SK-N-SH (cell line): ENCODE measurements at regions not wholly inside any gene's neighbourhood (a gene's known extent, or its start where the extent isn't known, plus 50 kb on each side); places are given as distances from the start of the nearest gene placed in this dataset.

Experiments
- CTCF ChIA-PET: fragments of 300-600, 350-600 bp; formaldehyde crosslinking; extraction: SDS; loops from one replicate; lab custom pipeline; 2021; lab: Yijun Ruan, JAX
- POLR2A ChIA-PET: fragments of 350-600 bp; sonication (Branson Sonifier 250); formaldehyde crosslinking; extraction: SDS; loops from one replicate; lab custom pipeline; 2020; ENCODE audit warnings: antibody characterized with exemption, inconsistent platforms; lab: Yijun Ruan, JAX
- DNase-seq: peaks from one replicate; pipeline ENCODE4 v3.0.0; 2012
- H2AFZ ChIP-seq: fragments of 200-600 bp; sonication (generic); 2 replicates; pipeline ENCODE4 v1.8.1; 2016; ENCODE audit warnings: antibody characterized with exemption, mild to moderate bottlenecking, low read depth
- H3F3A ChIP-seq: fragments of 200-600 bp; sonication (generic); replicated peaks from 2 replicates; pipeline ENCODE3; 2016; ENCODE audit warnings: antibody characterized with exemption, mild to moderate bottlenecking; ENCODE audit not compliant: insufficient read depth
- H3K27ac ChIP-seq, 2 experiments: fragments of 200-500 bp in 1 of 2; fragments of 200-600 bp in 1 of 2; sonication (Bioruptor generic) in 1 of 2; sonication (generic), shearing (Covaris generic) in 1 of 2; 2 replicates each; pipeline versions ENCODE4 v1.5.1 to v1.6.1; 2014 to 2016; ENCODE audit warnings: low read depth in 2 of 2, inconsistent platforms in 1 of 2, low read length in 1 of 2, mild to moderate bottlenecking in 1 of 2, mixed read lengths in 1 of 2
- H3K27me3 ChIP-seq: fragments of 200-600 bp; sonication (generic), shearing (Covaris generic); 2 replicates; pipeline ENCODE4 v1.6.1; 2016; ENCODE audit warnings: mixed run types; ENCODE audit not compliant: insufficient read depth
- H3K36me3 ChIP-seq, 2 experiments: fragments of 200-500 bp in 1 of 2; fragments of 200-600 bp in 1 of 2; sonication (Bioruptor generic) in 1 of 2; sonication (generic) in 1 of 2; replicated peaks in 1 of 2; 2 replicates each; pipeline versions ENCODE3 to v1.5.1; 2014 to 2016; ENCODE audit warnings: low read length in 1 of 2, mild to moderate bottlenecking in 1 of 2; ENCODE audit not compliant: insufficient read depth in 2 of 2, control insufficient read depth in 1 of 2
- H3K4me1 ChIP-seq, 2 experiments: fragments of 200-500 bp in 1 of 2; fragments of 200-600 bp in 1 of 2; sonication (Bioruptor generic) in 1 of 2; sonication (generic), shearing (Covaris generic) in 1 of 2; 2 replicates each; pipeline versions ENCODE4 v1.5.1 to v1.6.1; 2014 to 2016; ENCODE audit warnings: low read depth in 1 of 2, low read length in 1 of 2, mixed run types in 1 of 2; ENCODE audit not compliant: insufficient read depth in 2 of 2, control insufficient read depth in 1 of 2
- H3K4me2 ChIP-seq: fragments of 200-600 bp; sonication (generic), shearing (Covaris generic); 2 replicates; pipeline ENCODE4 v1.6.1; 2017; ENCODE audit warnings: mixed run types
- H3K4me3 ChIP-seq, 2 experiments: fragments of 200-500 bp in 1 of 2; fragments of 200-600 bp in 1 of 2; sonication (Bioruptor generic) in 1 of 2; sonication (generic), shearing (Covaris generic) in 1 of 2; 2 replicates each; pipeline versions ENCODE4 v1.5.1 to v1.8.1; 2014 to 2016; ENCODE audit warnings: low read depth in 2 of 2, inconsistent platforms in 1 of 2, low read length in 1 of 2, mild to moderate bottlenecking in 1 of 2, mixed read lengths in 1 of 2, moderate library complexity in 1 of 2
- H3K79me2 ChIP-seq: fragments of 200-600 bp; sonication (generic); 2 replicates; pipeline ENCODE4 v1.8.1; 2017; ENCODE audit warnings: mild to moderate bottlenecking; ENCODE audit not compliant: insufficient read depth
- H3K9ac ChIP-seq: fragments of 200-600 bp; sonication (generic); 2 replicates; pipeline ENCODE4 v1.6.1; 2017; ENCODE audit warnings: mixed run types
- H3K9me2 ChIP-seq: fragments of 200-600 bp; sonication (generic); 2 replicates; pipeline ENCODE4 v1.6.1; 2017; ENCODE audit warnings: mixed run types
- H3K9me3 ChIP-seq: fragments of 200-600 bp; sonication (generic); 2 replicates; pipeline ENCODE4 v1.6.1; 2017; ENCODE audit warnings: mixed run types, mild to moderate bottlenecking, moderate library complexity
- H4K20me1 ChIP-seq: fragments of 200-600 bp; sonication (generic); 2 replicates; pipeline ENCODE4 v1.6.1; 2017; ENCODE audit warnings: mild to moderate bottlenecking, mixed run types; ENCODE audit not compliant: insufficient read depth
- CHD2 ChIP-seq: fragments of 150-350 bp; IDR thresholded peaks from 2 replicates; pipeline ENCODE4 v1.6.1; 2018; ENCODE audit warnings: low read length; ENCODE audit not compliant: partially characterized antibody
- ELF1 ChIP-seq: IDR thresholded peaks from 2 replicates; pipeline ENCODE4 v1.4.0; 2012
- EP300 ChIP-seq, 2 experiments: IDR thresholded peaks; 2 replicates each; pipeline versions ENCODE4 v1.4.0 to v1.6.1; 2012; ENCODE audit warnings: borderline replicate concordance in 1 of 2, low read depth in 1 of 2, low read length in 1 of 2
- EZH2phosphoT487 ChIP-seq: fragments of 200-600 bp; sonication (generic); IDR thresholded peaks from 2 replicates; pipeline ENCODE4 v1.6.1; 2017; ENCODE audit warnings: low read depth, mixed run types, mild to moderate bottlenecking, antibody characterized with exemption, moderate library complexity, borderline replicate concordance
- FOXJ3 ChIP-seq: sonication (generic); formaldehyde crosslinking; IDR thresholded peaks from 2 replicates; pipeline ENCODE4 v1.5.1; 2020; ENCODE audit warnings: mild to moderate bottlenecking, missing genetic modification reagents
- FOXM1 ChIP-seq: IDR thresholded peaks from 2 replicates; pipeline ENCODE4 v1.4.0; 2012; ENCODE audit warnings: low read depth, mild to moderate bottlenecking
- GABPA ChIP-seq: IDR thresholded peaks from 2 replicates; pipeline ENCODE4 v1.4.0; 2012; ENCODE audit warnings: low read depth, mild to moderate bottlenecking
- GATA2 ChIP-seq: sonication (generic); formaldehyde crosslinking; IDR thresholded peaks from 2 replicates; pipeline ENCODE4 v1.5.0; 2020; ENCODE audit warnings: mild to moderate bottlenecking, missing genetic modification reagents
- MEF2A ChIP-seq: IDR thresholded peaks from 2 replicates; pipeline ENCODE4 v1.4.0; 2012; ENCODE audit warnings: low read depth, borderline replicate concordance
- NRF1 ChIP-seq: IDR thresholded peaks from 2 replicates; pipeline ENCODE4 v1.6.1; 2012; ENCODE audit warnings: low read depth, mild to moderate bottlenecking, low read length
- RAD21 ChIP-seq: IDR thresholded peaks from 2 replicates; pipeline ENCODE4 v1.6.1; 2012; ENCODE audit warnings: mild to moderate bottlenecking, low read length
- TAF1 ChIP-seq: IDR thresholded peaks from 2 replicates; pipeline ENCODE4 v1.6.1; 2012; ENCODE audit warnings: low read depth, mild to moderate bottlenecking, low read length, moderate library complexity, borderline replicate concordance
- TEAD4 ChIP-seq: IDR thresholded peaks from 2 replicates; pipeline ENCODE4 v1.4.0; 2012; ENCODE audit warnings: mild to moderate bottlenecking, borderline replicate concordance; ENCODE audit not compliant: insufficient read depth
- YY1 ChIP-seq: IDR thresholded peaks from 2 replicates; pipeline ENCODE4 v1.4.0; 2012; ENCODE audit warnings: low read depth, mild to moderate bottlenecking
- WGBS: methylation state at CpG from one replicate; pipeline ENCODE4 v1.1.6; 2017; ENCODE audit warnings: low lambda C conversion rate; 5-methylcytosine and 5-hydroxymethylcytosine counted together
- TF ChIP-seq, protein P1 (sequence below): fragments of 200-600 bp; sonication (generic); IDR thresholded peaks from 2 replicates; pipeline ENCODE4 v1.6.1; 2017; ENCODE audit warnings: antibody characterized with exemption, mild to moderate bottlenecking, moderate library complexity
- TF ChIP-seq, protein P2 (sequence below): IDR thresholded peaks from 2 replicates; pipeline ENCODE4 v1.4.0; 2012; ENCODE audit warnings: low read depth
- TF ChIP-seq, protein P3 (sequence below): fragments of 150-350 bp; IDR thresholded peaks from 2 replicates; pipeline ENCODE4 v1.6.1; 2016; ENCODE audit warnings: mild to moderate bottlenecking, low read depth, low read length
- TF ChIP-seq, protein P4 (sequence below): fragments of 150-350 bp; IDR thresholded peaks from 2 replicates; pipeline ENCODE4 v1.6.1; 2017; ENCODE audit warnings: antibody characterized with exemption, low read length, low read depth, borderline replicate concordance
- TF ChIP-seq, protein P5 (sequence below): IDR thresholded peaks from 2 replicates; pipeline ENCODE4 v1.4.0; 2012; ENCODE audit warnings: low read depth, borderline replicate concordance
- TF ChIP-seq, protein P6 (sequence below): IDR thresholded peaks from 2 replicates; pipeline ENCODE4 v1.4.0; 2012; ENCODE audit warnings: low read depth, borderline replicate concordance

DNA sequence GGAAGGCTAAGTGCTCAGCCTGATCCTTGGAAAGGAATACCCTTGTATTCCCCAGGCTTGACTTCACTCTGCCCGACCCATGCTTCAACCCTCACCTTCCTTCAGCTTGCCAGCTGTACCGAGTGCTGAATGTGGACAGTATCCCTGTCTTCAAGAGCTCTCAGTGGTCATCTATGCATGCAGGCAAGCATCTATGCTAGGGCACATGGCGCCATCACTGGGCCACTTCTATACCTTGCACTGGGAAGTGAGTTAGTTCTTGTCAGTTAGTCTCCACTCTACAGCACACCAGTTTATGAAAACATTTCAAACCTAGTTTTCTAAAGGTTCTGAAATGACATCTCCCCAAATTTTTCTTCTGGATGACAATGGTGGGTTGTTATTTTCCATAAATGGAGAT lies 82.0 kb upstream of the MYRIP start:
- TF ChIP-seq RAD21 (peak; percentile 42; the same call in 1 of the 2 replicates), TEAD4 (no peak)
- TF ChIP-seq, protein P1, sequence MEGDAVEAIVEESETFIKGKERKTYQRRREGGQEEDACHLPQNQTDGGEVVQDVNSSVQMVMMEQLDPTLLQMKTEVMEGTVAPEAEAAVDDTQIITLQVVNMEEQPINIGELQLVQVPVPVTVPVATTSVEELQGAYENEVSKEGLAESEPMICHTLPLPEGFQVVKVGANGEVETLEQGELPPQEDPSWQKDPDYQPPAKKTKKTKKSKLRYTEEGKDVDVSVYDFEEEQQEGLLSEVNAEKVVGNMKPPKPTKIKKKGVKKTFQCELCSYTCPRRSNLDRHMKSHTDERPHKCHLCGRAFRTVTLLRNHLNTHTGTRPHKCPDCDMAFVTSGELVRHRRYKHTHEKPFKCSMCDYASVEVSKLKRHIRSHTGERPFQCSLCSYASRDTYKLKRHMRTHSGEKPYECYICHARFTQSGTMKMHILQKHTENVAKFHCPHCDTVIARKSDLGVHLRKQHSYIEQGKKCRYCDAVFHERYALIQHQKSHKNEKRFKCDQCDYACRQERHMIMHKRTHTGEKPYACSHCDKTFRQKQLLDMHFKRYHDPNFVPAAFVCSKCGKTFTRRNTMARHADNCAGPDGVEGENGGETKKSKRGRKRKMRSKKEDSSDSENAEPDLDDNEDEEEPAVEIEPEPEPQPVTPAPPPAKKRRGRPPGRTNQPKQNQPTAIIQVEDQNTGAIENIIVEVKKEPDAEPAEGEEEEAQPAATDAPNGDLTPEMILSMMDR: peak; percentile 29; the same call in 1 of the 2 replicates
- no peaks in the 10 kb centered on the region for H3K4me1 ChIP-seq
- H4K20me1 ChIP-seq: no peaks in the 10 kb centered on the region
- H3K27me3 ChIP-seq: no peaks in the 10 kb centered on the region
- WGBS: 74% methylated on average over 3 of the region's 3 CpGs
- no peak overlapping the region for H3K27ac ChIP-seq
- H3K4me2 ChIP-seq: no peak overlapping the region
- H3K9me2 ChIP-seq: no peaks in the 10 kb centered on the region
- H3K36me3 ChIP-seq: no peaks in the 10 kb centered on the region
- DNase-seq: no peak
- CTCF ChIA-PET: interaction anchor here (0.8 to 3.7 kb wide), 3 partner anchors 75 to 590 kb away, joined by 3 to 11 read pairs (median 9); no protein-coding TSS in a partner anchor
- no peaks in the 10 kb centered on the region for H3K79me2 ChIP-seq
- no peaks in the 10 kb centered on the region for H3K9me3 ChIP-seq
- no peaks in the 10 kb centered on the region for H3F3A ChIP-seq
- no peak overlapping the region for H2AFZ ChIP-seq
- no peak overlapping the region for H3K9ac ChIP-seq
- no peak overlapping the region for H3K4me3 ChIP-seq
- POLR2A ChIA-PET: no interaction called here

DNA sequence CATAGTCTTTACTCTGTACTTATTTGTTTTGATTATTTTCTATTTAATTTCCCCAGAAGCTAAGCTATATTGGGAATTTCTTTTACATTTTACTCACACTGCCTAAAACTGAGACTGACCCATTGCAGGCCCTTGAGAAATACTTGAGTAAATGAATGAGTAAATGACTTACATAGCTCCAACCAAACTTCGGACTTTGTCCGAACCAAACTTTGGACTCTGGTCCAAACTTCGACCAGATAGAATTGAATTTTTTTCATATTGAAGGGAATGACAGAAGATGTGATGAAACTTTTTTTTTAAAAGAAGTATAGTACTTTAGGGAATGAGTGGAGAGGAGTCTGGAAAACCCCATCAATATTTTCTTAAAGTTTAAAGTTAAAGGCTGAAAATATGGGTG lies 75.6 kb upstream of the MYRIP start:
- ChIA-PET POLR2A (no interaction called here), CTCF (no interaction called here)
- H3K27me3 ChIP-seq: no peaks in the 10 kb centered on the region

More for the DNA sequence above, 75.6 kb upstream of the MYRIP start:
- H2AFZ ChIP-seq: no peak overlapping the region
- H3K27ac ChIP-seq: no peak overlapping the region
- H3K9me3 ChIP-seq: no peaks in the 10 kb centered on the region
- no peaks in the 10 kb centered on the region for H3K79me2 ChIP-seq
- H3K4me1 ChIP-seq: no peaks in the 10 kb centered on the region
- no peaks in the 10 kb centered on the region for H3K9me2 ChIP-seq
- no peaks in the 10 kb centered on the region for H4K20me1 ChIP-seq
- no peak overlapping the region for H3K4me3 ChIP-seq
- no peaks in the 10 kb centered on the region for H3F3A ChIP-seq
- DNase-seq: no peak
- 77% methylated on average over 3 of the region's 3 CpGs for WGBS
- H3K9ac ChIP-seq: no peak overlapping the region
- TF ChIP-seq FOXM1 (no peak), MEF2A (no peak), RAD21 (no peak), TAF1 (no peak), FOXJ3 (CRISPR knock-in tag) (no peak), EZH2phosphoT487 (no peak), TEAD4 (no peak), GATA2 (CRISPR knock-in tag) (no peak), EP300 (IDR thresholded peaks at IDR 0.05; ENCODE audit: borderline replicate concordance in 1 of 2, low read depth in 1 of 2, low read length in 1 of 2) (no peak), NRF1 (no peak), CHD2 (no peak), YY1 (no peak), ELF1 (no peak), GABPA (no peak)
- TF ChIP-seq, protein P2, sequence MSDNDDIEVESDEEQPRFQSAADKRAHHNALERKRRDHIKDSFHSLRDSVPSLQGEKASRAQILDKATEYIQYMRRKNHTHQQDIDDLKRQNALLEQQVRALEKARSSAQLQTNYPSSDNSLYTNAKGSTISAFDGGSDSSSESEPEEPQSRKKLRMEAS: no peak
- TF ChIP-seq, protein P3, sequence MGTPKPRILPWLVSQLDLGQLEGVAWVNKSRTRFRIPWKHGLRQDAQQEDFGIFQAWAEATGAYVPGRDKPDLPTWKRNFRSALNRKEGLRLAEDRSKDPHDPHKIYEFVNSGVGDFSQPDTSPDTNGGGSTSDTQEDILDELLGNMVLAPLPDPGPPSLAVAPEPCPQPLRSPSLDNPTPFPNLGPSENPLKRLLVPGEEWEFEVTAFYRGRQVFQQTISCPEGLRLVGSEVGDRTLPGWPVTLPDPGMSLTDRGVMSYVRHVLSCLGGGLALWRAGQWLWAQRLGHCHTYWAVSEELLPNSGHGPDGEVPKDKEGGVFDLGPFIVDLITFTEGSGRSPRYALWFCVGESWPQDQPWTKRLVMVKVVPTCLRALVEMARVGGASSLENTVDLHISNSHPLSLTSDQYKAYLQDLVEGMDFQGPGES: no peak
- TF ChIP-seq, protein P4, sequence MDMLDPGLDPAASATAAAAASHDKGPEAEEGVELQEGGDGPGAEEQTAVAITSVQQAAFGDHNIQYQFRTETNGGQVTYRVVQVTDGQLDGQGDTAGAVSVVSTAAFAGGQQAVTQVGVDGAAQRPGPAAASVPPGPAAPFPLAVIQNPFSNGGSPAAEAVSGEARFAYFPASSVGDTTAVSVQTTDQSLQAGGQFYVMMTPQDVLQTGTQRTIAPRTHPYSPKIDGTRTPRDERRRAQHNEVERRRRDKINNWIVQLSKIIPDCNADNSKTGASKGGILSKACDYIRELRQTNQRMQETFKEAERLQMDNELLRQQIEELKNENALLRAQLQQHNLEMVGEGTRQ: no peak
- TF ChIP-seq, protein P5, sequence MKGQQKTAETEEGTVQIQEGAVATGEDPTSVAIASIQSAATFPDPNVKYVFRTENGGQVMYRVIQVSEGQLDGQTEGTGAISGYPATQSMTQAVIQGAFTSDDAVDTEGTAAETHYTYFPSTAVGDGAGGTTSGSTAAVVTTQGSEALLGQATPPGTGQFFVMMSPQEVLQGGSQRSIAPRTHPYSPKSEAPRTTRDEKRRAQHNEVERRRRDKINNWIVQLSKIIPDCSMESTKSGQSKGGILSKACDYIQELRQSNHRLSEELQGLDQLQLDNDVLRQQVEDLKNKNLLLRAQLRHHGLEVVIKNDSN: no peak
- TF ChIP-seq, protein P6, sequence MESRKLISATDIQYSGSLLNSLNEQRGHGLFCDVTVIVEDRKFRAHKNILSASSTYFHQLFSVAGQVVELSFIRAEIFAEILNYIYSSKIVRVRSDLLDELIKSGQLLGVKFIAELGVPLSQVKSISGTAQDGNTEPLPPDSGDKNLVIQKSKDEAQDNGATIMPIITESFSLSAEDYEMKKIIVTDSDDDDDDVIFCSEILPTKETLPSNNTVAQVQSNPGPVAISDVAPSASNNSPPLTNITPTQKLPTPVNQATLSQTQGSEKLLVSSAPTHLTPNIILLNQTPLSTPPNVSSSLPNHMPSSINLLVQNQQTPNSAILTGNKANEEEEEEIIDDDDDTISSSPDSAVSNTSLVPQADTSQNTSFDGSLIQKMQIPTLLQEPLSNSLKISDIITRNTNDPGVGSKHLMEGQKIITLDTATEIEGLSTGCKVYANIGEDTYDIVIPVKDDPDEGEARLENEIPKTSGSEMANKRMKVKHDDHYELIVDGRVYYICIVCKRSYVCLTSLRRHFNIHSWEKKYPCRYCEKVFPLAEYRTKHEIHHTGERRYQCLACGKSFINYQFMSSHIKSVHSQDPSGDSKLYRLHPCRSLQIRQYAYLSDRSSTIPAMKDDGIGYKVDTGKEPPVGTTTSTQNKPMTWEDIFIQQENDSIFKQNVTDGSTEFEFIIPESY: no peak
- TF ChIP-seq, all 33 proteins: peak for 0
- Histone ChIP-seq H3K4me2 (no peak overlapping the region), H3K36me3 (no peaks in the 10 kb centered on the region)
